Neural crest cell (in vitro differentiated cells): ENCODE measurements at regions not wholly inside any gene's neighbourhood (a gene's known extent, or its start where the extent isn't known, plus 50 kb on each side); places are given as distances from the start of the nearest gene placed in this dataset.

Experiments used
- DNase-seq: peaks from one replicate; pipeline ENCODE4 v3.0.0; 2021; ENCODE audit warnings: low read depth, mixed read lengths, low spot score
- H3K27ac Mint-ChIP-seq: one replicate; pipeline ENCODE4 v1.8.0; 2021; ENCODE audit warnings: mild to moderate bottlenecking, mixed read lengths; ENCODE audit not compliant: unreplicated experiment
- H3K27me3 Mint-ChIP-seq: 2 replicates; pipeline ENCODE4 v1.8.0; 2021; ENCODE audit warnings: low read depth, mild to moderate bottlenecking, mixed read lengths
- H3K36me3 Mint-ChIP-seq: 2 replicates; pipeline ENCODE4 v1.8.0; 2021; ENCODE audit warnings: low read depth, mild to moderate bottlenecking, mixed read lengths
- H3K4me1 Mint-ChIP-seq: 2 replicates; pipeline ENCODE4 v1.8.0; 2021; ENCODE audit warnings: mixed read lengths
- H3K4me3 Mint-ChIP-seq: one replicate; pipeline ENCODE4 v1.8.0; 2021; ENCODE audit warnings: mild to moderate bottlenecking, mixed read lengths
- H3K9me3 Mint-ChIP-seq: 2 replicates; pipeline ENCODE4 v1.8.0; 2021; ENCODE audit warnings: mixed read lengths
- CTCF ChIP-seq: fragments of 200-600 bp; sonication (generic); conservative IDR thresholded peaks from 2 replicates; pipeline ENCODE4 v1.5.0; 2021; ENCODE audit warnings: antibody characterized with exemption, mild to moderate bottlenecking

- no peak for DNase-seq
- H3K9me3 Mint-ChIP-seq, result peaks cover 8% of the 10 kb centered on the region
- TF ChIP-seq CTCF, result no peak
- no peaks in the 10 kb centered on the region for H3K36me3 Mint-ChIP-seq
- peaks cover 4% of the 10 kb centered on the region for H3K4me1 Mint-ChIP-seq
- H3K27ac Mint-ChIP-seq, result peak overlapping the region; percentile 86
- peaks cover 10% of the 10 kb centered on the region for H3K27me3 Mint-ChIP-seq
- H3K4me3 Mint-ChIP-seq, result no peak overlapping the region
Measured at GRCh38 chr14:99075771-99076375, 196.1 kb downstream of the BCL11B start.

- TF ChIP-seq CTCF, result no peak
- no peaks in the 10 kb centered on the region for H3K36me3 Mint-ChIP-seq
- peaks cover 8% of the 10 kb centered on the region for H3K27me3 Mint-ChIP-seq
- H3K4me1 Mint-ChIP-seq, result peaks cover 4% of the 10 kb centered on the region
- H3K27ac Mint-ChIP-seq, result no peak overlapping the region
- peaks cover 7% of the 10 kb centered on the region for H3K9me3 Mint-ChIP-seq
- DNase-seq, result no peak
- no peak overlapping the region for H3K4me3 Mint-ChIP-seq
Measured at GRCh38 chr14:99077076-99077843, 194.7 kb downstream of the BCL11B start.

GRCh38 chr14:99077844-99078236, 194.2 kb downstream of the BCL11B start:
- peaks cover 7% of the 10 kb centered on the region for H3K9me3 Mint-ChIP-seq
- no peak for TF ChIP-seq CTCF
- H3K4me1 Mint-ChIP-seq, result peaks cover 4% of the 10 kb centered on the region
- no peaks in the 10 kb centered on the region for H3K36me3 Mint-ChIP-seq
- H3K27me3 Mint-ChIP-seq, result peaks cover 6% of the 10 kb centered on the region
- no peak overlapping the region for H3K4me3 Mint-ChIP-seq
- no peak overlapping the region for H3K27ac Mint-ChIP-seq
- no peak for DNase-seq

GRCh38 chr14:99078426-99078825, 193.6 kb downstream of the BCL11B start:
- no peak for TF ChIP-seq CTCF
- no peak for DNase-seq
- peaks cover 11% of the 10 kb centered on the region for H3K9me3 Mint-ChIP-seq
- H3K4me1 Mint-ChIP-seq, result peaks cover 4% of the 10 kb centered on the region
- H3K36me3 Mint-ChIP-seq, result no peaks in the 10 kb centered on the region
- no peak overlapping the region for H3K4me3 Mint-ChIP-seq
- H3K27me3 Mint-ChIP-seq, result peaks cover 6% of the 10 kb centered on the region
- H3K27ac Mint-ChIP-seq, result no peak overlapping the region

- H3K4me3 Mint-ChIP-seq, result no peak overlapping the region
- no peaks in the 10 kb centered on the region for H3K36me3 Mint-ChIP-seq
- H3K27me3 Mint-ChIP-seq, result peaks cover 6% of the 10 kb centered on the region
- peaks cover 13% of the 10 kb centered on the region for H3K9me3 Mint-ChIP-seq
- H3K27ac Mint-ChIP-seq, result no peak overlapping the region
- no peak for TF ChIP-seq CTCF
- peaks cover 4% of the 10 kb centered on the region for H3K4me1 Mint-ChIP-seq
- DNase-seq, result no peak
Measured at GRCh38 chr14:99079061-99079727, 192.8 kb downstream of the BCL11B start.
